ENCODE measurements at regions not wholly inside any gene's neighbourhood (a gene's known extent, or its start where the extent isn't known, plus 50 kb on each side); places are given as distances from the start of the nearest gene placed in this dataset.
"Not testable (repeated sequence)": the region's sequence is repeated elsewhere in the genome, so short reads cannot be mapped to it uniquely, and the experiment has no call there.

DNA sequence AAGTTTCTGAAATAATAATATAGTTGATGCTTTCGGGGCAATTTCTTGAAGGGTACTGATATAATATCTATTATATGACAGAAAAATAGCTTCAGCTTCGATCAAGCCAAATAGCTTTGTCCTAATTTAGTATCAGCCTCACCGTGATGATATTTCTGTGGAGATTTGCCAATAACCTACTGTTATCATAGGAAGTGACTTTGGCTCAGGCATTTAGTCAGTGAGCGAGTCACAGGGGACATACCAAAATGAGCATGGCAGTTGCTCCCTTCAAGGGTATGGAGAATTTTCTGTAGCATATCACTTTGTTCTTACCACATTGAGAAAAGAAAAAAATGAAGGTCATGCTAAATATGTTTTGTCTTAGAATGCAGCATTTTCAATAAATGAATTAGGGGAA is 767.6 kb upstream of the SLITRK1 start:
- no peak for FAIRE-seq
- no peak for DNase-seq (ENCODE audit: insufficient read length, low spot score)

DNA sequence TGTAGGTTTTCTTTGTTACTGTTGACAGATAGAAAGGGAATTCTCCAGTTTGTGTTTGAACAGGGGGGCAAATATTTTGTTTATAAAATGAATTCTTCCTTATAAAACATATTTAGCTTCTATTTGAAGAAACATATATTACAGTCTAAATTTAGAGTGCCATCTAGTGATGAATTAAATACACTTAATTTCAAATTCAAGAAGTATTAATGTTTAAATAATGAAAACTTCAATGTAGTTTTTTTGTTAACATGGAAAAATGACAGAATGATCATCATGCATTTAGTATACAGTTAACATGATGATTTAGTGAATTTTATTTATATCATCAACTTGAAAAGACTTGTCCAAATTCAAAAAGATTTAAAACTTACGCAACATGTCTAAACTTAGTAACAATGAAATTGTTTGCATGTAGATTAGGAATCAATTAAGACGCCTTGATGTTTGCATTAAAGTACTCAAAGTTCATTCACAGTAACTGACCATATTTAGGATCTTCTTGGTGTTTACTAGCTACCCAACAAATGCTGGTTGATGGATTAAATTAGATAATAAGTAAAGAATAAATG is 765.9 kb upstream of the SLITRK1 start:
- DNase-seq (ENCODE audit: insufficient read length, low spot score) = no peak
- FAIRE-seq = no peak

- FAIRE-seq = no peak
- DNase-seq (ENCODE audit: insufficient read length, low spot score) = no peak
Observed at GRCh38 chr13:84646957-84647356, 764.7 kb upstream of the SLITRK1 start.

- DNase-seq (ENCODE audit: insufficient read length, low spot score) (no peak), FAIRE-seq (no peak)
Observed at GRCh38 chr13:84645196-84646012, 763.1 kb upstream of the SLITRK1 start.

DNA sequence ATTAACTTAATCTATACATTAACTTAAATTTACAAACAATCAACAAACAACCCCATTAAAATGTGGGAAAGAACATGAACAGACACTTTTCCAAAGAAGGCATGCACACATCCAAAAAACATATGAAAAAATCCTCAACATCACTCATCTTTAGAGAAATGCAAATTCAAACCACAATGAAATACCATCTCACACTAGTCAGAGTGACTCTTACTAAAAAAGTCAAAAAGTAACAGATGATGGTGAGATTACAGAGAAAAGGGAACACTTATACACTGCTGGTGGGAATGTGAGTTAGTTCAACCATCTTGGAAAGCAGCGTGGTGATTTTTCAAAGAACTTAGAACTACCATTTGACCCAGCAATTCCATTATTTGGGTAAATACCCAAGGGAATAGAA is 759.2 kb upstream of the SLITRK1 start:
- FAIRE-seq = no peak

DNA sequence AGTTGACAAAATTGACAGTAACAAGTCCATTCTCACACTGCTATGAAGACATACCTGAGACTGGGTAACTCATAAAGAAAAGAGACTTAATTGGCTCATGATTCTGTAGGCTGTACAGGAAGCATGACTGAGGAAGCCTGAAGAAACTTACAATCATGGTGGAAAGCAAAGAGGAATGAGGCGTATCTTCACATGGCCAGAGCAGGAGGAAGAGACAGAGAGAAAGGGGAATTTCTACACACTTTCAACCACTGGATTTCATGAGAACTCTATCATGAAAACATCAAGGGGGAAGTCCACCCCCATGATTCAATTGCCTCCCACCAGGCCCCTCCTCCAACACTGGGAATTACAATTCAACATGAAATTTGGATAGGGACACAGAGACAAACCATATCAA is 758.4 kb upstream of the SLITRK1 start:
- no peak for DNase-seq (ENCODE audit: insufficient read length, low spot score)
- no peak for FAIRE-seq

More for the DNA sequence above, 759.2 kb upstream of the SLITRK1 start:
- no peak for DNase-seq (ENCODE audit: insufficient read length, low spot score)

DNA sequence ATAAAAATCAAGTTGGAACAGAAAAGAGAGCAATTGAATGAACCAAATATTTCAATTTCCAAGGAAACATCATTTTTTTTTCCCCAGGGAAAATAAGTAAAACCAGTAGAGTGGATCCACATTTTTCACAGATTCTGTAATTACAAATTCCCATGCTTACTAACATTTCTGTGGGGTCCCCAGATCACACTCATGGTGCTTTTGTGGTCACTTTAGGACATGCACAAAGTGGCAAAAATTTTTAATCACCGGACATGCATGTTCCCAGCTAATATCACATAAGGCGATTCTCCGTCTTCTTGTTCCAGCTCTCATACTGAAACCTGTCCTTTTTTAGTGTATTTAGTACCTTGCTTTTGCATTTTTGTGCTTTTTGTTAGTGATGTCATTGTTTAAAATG is 748.2 kb upstream of the SLITRK1 start:
- FAIRE-seq (no peak), DNase-seq (ENCODE audit: insufficient read length, low spot score) (no peak)

DNA sequence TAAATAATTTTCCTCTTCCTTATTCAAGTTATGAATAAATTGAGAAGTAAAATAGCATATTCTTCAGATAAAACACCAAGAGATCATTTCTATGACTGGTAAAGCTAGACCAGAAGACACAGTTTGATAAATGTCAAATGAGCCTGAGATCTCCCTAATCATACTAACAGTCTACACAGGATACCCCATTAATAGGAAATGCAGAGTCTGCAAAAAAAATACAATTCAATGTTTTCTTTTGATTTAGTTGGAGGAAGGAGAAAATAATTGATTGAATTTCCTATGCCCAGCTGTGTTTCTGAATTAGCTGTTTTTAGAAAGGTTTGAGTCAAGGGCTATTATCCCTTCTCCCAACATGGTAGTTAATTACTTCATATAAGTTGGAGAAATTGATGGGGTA is 734.6 kb upstream of the SLITRK1 start:
- FAIRE-seq (no peak), DNase-seq (ENCODE audit: insufficient read length, low spot score) (no peak)

GRCh38 chr13:84609716-84610115 is 727.4 kb upstream of the SLITRK1 start:
- no peak for DNase-seq (ENCODE audit: insufficient read length, low spot score)
- FAIRE-seq = no peak

- no peak for FAIRE-seq
- no peak for DNase-seq (ENCODE audit: insufficient read length, low spot score)
Observed at GRCh38 chr13:84607261-84608013, 725.2 kb upstream of the SLITRK1 start.

- DNase-seq (ENCODE audit: insufficient read length, low spot score) (no peak), FAIRE-seq (no peak)
Observed at GRCh38 chr13:84606616-84607015, 724.3 kb upstream of the SLITRK1 start.

- FAIRE-seq (no peak), DNase-seq (ENCODE audit: insufficient read length, low spot score) (no peak)
Observed at GRCh38 chr13:84605927-84606326, 723.7 kb upstream of the SLITRK1 start.

DNA sequence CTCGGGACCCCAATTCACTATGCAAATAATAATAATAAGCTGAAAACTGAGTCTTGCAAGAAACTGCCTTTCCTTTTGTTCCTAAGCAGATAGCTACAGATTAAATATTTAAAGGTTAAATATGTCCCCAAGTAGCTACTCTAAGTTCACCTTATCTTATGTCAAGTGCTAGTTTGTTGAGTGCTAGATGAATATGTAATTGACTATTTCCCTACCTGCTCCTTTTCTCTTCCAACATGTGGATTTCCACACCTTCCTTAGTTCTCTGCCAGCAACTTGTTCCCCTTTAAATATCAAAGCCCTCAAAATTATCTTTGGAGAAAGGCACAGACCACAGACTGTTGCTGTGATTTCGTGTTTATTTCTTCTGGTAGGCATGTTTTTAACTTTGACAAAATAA is 709.2 kb upstream of the SLITRK1 start:
- DNase-seq (ENCODE audit: insufficient read length, low spot score) = no peak

GRCh38 chr13:84590663-84591062 is 708.4 kb upstream of the SLITRK1 start:
- DNase-seq (ENCODE audit: insufficient read length, low spot score) = no peak
- no peak for FAIRE-seq

More for the DNA sequence above, 709.2 kb upstream of the SLITRK1 start:
- FAIRE-seq = no peak

- DNase-seq (ENCODE audit: insufficient read length, low spot score) (no peak), FAIRE-seq (no peak)
Observed at GRCh38 chr13:84588023-84588422, 705.7 kb upstream of the SLITRK1 start.

DNA sequence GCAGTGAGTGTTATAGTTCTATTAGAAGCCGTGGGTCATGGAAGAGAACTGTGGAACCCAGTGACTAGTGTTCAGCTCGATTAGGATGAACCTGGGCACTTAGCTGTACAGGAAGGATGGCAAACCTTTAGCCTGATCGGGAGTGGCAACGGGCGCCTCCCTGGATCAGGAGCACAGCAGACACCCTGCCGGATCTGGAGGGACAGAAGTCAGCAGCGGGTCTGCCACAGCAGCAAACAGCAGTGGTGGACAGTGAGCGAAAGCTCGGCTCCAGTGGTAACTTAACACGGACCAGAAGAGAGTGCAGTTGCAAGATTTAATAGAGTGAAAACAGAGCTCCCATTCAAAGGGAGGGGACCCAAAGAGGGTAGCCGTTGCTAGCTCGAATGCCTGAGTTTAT is 697.6 kb upstream of the SLITRK1 start:
- not testable (repeated sequence) for DNase-seq (ENCODE audit: insufficient read length, low spot score); FAIRE-seq

DNA sequence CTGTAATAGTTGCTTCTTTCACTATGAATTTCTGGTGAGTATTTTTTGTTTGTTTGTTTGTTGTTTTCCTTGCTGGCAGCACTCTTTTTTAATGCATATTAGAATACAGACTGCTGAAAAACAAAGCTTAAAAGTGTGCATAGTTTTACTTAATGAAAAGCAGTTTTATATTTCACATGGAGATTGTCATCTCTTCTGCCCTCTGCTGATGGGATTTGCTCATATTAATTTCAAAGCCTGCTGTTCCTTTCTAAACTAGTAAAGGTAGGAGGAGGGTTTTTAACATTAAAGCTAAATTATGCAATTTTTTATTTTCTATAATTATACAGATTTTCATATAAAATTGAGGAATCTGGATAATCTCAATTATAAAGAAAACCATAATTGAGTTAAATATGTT is 692.6 kb upstream of the SLITRK1 start:
- no peak for FAIRE-seq
- DNase-seq (ENCODE audit: insufficient read length, low spot score) = no peak

DNA sequence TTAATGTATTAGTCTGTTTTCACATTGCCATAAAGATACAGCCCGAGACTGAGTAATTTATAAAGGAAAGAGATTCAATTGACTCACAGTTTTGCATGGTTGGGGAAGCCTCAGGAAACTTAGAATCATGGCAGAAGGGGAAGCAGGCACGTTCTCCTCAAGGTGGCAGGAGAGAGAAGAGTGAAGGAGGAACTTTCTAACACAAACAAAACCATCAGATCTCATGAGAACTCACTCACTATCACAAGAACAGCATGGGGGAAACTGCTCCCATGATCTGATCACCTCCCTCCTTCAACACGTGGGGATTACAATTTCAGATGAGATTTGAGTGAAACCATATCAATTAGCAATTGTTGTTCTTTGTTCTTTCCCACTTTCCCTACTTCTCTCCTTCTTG is 689.0 kb upstream of the SLITRK1 start:
- FAIRE-seq = no peak
- DNase-seq (ENCODE audit: insufficient read length, low spot score) = no peak

DNA sequence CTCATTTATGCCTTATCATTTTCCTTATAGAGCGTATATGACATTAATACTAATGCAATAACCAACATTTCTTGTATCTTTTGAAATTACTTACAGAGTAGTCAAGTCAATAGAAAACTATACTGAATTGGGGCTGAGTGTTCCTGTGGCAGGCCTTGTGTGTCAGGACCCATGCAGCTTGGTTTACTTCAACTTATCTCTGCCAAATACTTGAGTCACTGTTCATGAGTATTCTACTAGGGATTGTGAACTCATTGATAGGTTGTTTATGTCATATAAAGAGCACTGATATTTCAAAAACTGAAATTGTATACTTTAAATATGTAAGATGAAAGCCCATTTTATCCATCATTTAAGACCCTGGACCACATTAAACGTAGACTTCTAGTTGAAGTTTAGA is 688.6 kb upstream of the SLITRK1 start:
- FAIRE-seq = no peak
- DNase-seq (ENCODE audit: insufficient read length, low spot score) = no peak

DNA sequence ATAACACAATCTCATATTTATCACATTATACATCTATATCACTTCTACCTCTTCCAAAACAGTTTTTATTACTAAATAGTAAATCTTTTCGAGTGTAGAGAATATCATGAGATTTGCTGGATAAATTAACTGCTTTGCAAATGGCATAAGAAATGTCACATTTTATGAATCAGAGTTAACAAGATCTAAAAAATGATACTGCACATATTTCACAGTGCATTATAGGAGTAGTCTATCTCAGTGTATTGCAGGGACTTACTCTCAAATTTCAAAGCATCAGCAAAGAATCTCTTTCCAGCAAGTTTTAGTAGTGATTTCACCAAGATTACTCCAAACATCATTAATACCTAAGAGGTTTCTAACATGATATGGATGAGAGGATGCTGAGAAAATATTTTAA is 687.1 kb upstream of the SLITRK1 start:
- FAIRE-seq (no peak), DNase-seq (ENCODE audit: insufficient read length, low spot score) (no peak)

DNA sequence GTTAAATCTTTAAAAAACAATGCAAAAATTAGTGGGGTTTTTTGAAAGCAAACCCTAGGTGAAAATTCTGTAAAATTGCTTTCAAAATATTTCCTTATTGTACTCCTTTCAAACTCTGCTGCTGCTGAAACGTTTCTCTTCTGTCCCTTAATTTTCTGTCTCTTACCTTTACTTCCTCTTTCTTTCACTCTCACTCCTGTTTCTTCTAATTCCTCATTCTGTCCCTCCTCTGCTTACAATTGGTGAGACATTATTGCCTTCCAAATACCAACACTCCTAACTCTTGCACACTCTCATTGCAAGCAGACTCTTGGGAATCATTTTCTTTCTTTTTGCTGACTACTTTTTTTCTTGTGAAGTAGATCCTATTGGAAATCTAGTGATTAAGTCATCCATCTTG is 685.6 kb upstream of the SLITRK1 start:
- DNase-seq (ENCODE audit: insufficient read length, low spot score) (no peak), FAIRE-seq (no peak)

GRCh38 chr13:84566780-84567179 is 684.5 kb upstream of the SLITRK1 start:
- FAIRE-seq (no peak), DNase-seq (ENCODE audit: insufficient read length, low spot score) (no peak)

All from GM19239 (cell line).